ENCODE measurements at regions not wholly inside any gene's neighbourhood (a gene's known extent, or its start where the extent isn't known, plus 50 kb on each side); places are given as distances from the start of the nearest gene placed in this dataset.

- ChIA-PET POLR2A (ENCODE audit: unreplicated experiment) (no interaction called here), CTCF (no interaction called here)
- Histone ChIP-seq H4K20me1 (ENCODE audit: insufficient read depth) (no peaks in the 10 kb centered on the region), H3K36me3 (ENCODE audit: low read depth) (no peaks in the 10 kb centered on the region), H3K9me3 (ENCODE audit: insufficient read depth, low read depth) (no peaks in the 10 kb centered on the region), H3K4me3 (no peak overlapping the region), H3K4me1 (replicated peaks; ENCODE audit: insufficient read depth) (no peaks in the 10 kb centered on the region), H3K79me2 (ENCODE audit: low read depth) (no peaks in the 10 kb centered on the region), H3K27me3 (ENCODE audit: insufficient read depth, low read depth) (no peaks in the 10 kb centered on the region), H3K27ac (no peak overlapping the region), H3K9me2 (ENCODE audit: insufficient read depth) (no peaks in the 10 kb centered on the region), H3K4me2 (no peak overlapping the region), H3F3A (ENCODE audit: insufficient read depth, low read depth) (no peaks in the 10 kb centered on the region), H2AFZ (no peak overlapping the region)
- BruUV-seq (replicated peaks) = no TSS peak
- intact Hi-C loops (cut with micrococcal nuclease; ENCODE audit: unreplicated experiment) = no loop called here
- TF ChIP-seq EZH2 (IDR thresholded peaks at IDR 0.05; ENCODE audit: low read depth) (no peak), CTCF (conservative IDR thresholded peaks at IDR 0.05) (no peak)
- no peak for DNase-seq
These were observed 124.4 kb upstream of the JARID2 start for GRCh38 chr6:15121443-15121842.

- no peaks in the 10 kb centered on the region for H3K79me2 ChIP-seq (ENCODE audit: low read depth)
- H3K4me1 ChIP-seq (replicated peaks; ENCODE audit: insufficient read depth) = no peaks in the 10 kb centered on the region
- POLR2A ChIA-PET (ENCODE audit: unreplicated experiment) = interaction anchor here (0.6 kb wide), 1 partner anchor 14 kb away, joined by 10 read pairs; no protein-coding TSS in a partner anchor
- TF ChIP-seq CTCF (conservative IDR thresholded peaks at IDR 0.05) = no peak
- TF ChIP-seq EZH2 (IDR thresholded peaks at IDR 0.05; ENCODE audit: low read depth) = no peak
- CTCF ChIA-PET = no interaction called here
- no peaks in the 10 kb centered on the region for H3K27me3 ChIP-seq (ENCODE audit: insufficient read depth, low read depth)
- H4K20me1 ChIP-seq (ENCODE audit: insufficient read depth) = no peaks in the 10 kb centered on the region
- BruUV-seq (replicated peaks) = no TSS peak
- no peak overlapping the region for H2AFZ ChIP-seq
- no peak overlapping the region for H3K4me3 ChIP-seq
- no peak for DNase-seq
- intact Hi-C loops (cut with micrococcal nuclease; ENCODE audit: unreplicated experiment) = no loop called here
- no peaks in the 10 kb centered on the region for H3K9me2 ChIP-seq (ENCODE audit: insufficient read depth)
- no peak overlapping the region for H3K27ac ChIP-seq
- no peaks in the 10 kb centered on the region for H3K9me3 ChIP-seq (ENCODE audit: insufficient read depth, low read depth)
- no peak overlapping the region for H3K4me2 ChIP-seq
- H3F3A ChIP-seq (ENCODE audit: insufficient read depth, low read depth) = no peaks in the 10 kb centered on the region
- no peaks in the 10 kb centered on the region for H3K36me3 ChIP-seq (ENCODE audit: low read depth)
These were observed 123.8 kb upstream of the JARID2 start for GRCh38 chr6:15121977-15122550.

GRCh38 chr6:15129887-15130286, 116.0 kb upstream of the JARID2 start:
- POLR2A ChIA-PET (ENCODE audit: unreplicated experiment) = no interaction called here
- no peak overlapping the region for H3K4me2 ChIP-seq
- H3K36me3 ChIP-seq (ENCODE audit: low read depth) = no peaks in the 10 kb centered on the region
- no peak overlapping the region for H2AFZ ChIP-seq
- peaks cover 21% of the 10 kb centered on the region for H3K4me1 ChIP-seq (replicated peaks; ENCODE audit: insufficient read depth)
- H3K9me3 ChIP-seq (ENCODE audit: insufficient read depth, low read depth) = no peaks in the 10 kb centered on the region
- BruUV-seq (replicated peaks) = no TSS peak
- CTCF ChIA-PET = interaction anchor here (0.6 kb wide), 1 partner anchor 17 kb away, joined by 4 read pairs; no protein-coding TSS in a partner anchor
- no peak overlapping the region for H3K27ac ChIP-seq
- no peaks in the 10 kb centered on the region for H3K79me2 ChIP-seq (ENCODE audit: low read depth)
- intact Hi-C loops (cut with micrococcal nuclease; ENCODE audit: unreplicated experiment) = no loop called here
- H3K4me3 ChIP-seq = no peak overlapping the region
- H4K20me1 ChIP-seq (ENCODE audit: insufficient read depth) = no peaks in the 10 kb centered on the region
- DNase-seq = no peak
- peaks cover 27% of the 10 kb centered on the region for H3F3A ChIP-seq (ENCODE audit: insufficient read depth, low read depth)
- H3K27me3 ChIP-seq (ENCODE audit: insufficient read depth, low read depth) = no peaks in the 10 kb centered on the region
- TF ChIP-seq EZH2 (IDR thresholded peaks at IDR 0.05; ENCODE audit: low read depth) (no peak), CTCF (conservative IDR thresholded peaks at IDR 0.05) (no peak)
- no peaks in the 10 kb centered on the region for H3K9me2 ChIP-seq (ENCODE audit: insufficient read depth)
